OCI-LY3 (cell line): ENCODE measurements at regions not wholly inside any gene's neighbourhood (a gene's known extent, or its start where the extent isn't known, plus 50 kb on each side); places are given as distances from the start of the nearest gene placed in this dataset.

Source experiments
- CTCF ChIP-seq: fragments of 200-600, 300-600 bp; sonication (generic); IDR thresholded peaks from 2 replicates; pipeline ENCODE4 v1.5.1; 2014; ENCODE audit warnings: antibody characterized with exemption, low read length, low read depth
- EZH2phosphoT487 ChIP-seq: fragments of 200-600 bp; shearing (Covaris generic); IDR thresholded peaks from 2 replicates; pipeline ENCODE4 v1.6.1; 2018; ENCODE audit warnings: antibody characterized with exemption, mixed run types, low read depth

- TF ChIP-seq CTCF (no peak), EZH2phosphoT487 (no peak)
Observed at GRCh38 chr4:43251841-43252240, 359.3 kb downstream of the GRXCR1 start.
